Mesodermal cell (in vitro differentiated cells): ENCODE measurements at regions not wholly inside any gene's neighbourhood (a gene's known extent, or its start where the extent isn't known, plus 50 kb on each side); places are given as distances from the start of the nearest gene placed in this dataset.
"Not testable (repeated sequence)": the region's sequence is repeated elsewhere in the genome, so short reads cannot be mapped to it uniquely, and the experiment has no call there.

Source experiments
- H3K27ac ChIP-seq: 2 replicates; pipeline ENCODE4 v1.7.0; 2013; ENCODE audit warnings: mild to moderate bottlenecking, low read depth, low read length, moderate library complexity; ENCODE audit not compliant: severe bottlenecking
- H3K36me3 ChIP-seq: 2 replicates; pipeline ENCODE4 v1.7.1; 2013; ENCODE audit warnings: mild to moderate bottlenecking, low read length, moderate library complexity; ENCODE audit not compliant: control insufficient read depth, insufficient read depth
- H3K4me1 ChIP-seq: one replicate; pipeline ENCODE4 v1.7.1; 2013; ENCODE audit warnings: mild to moderate bottlenecking, low read length; ENCODE audit not compliant: insufficient read depth, control insufficient read depth, poor library complexity, severe bottlenecking
- H3K4me3 ChIP-seq: 2 replicates; pipeline ENCODE4 v1.7.0; 2013; ENCODE audit warnings: low read length, control low read depth, mild to moderate bottlenecking; ENCODE audit not compliant: insufficient read depth, poor library complexity, severe bottlenecking; ENCODE audit errors: extremely low read depth
- H3K9me3 ChIP-seq: 2 replicates; pipeline ENCODE4 v1.7.1; 2013; ENCODE audit warnings: mild to moderate bottlenecking, low read length, moderate library complexity; ENCODE audit not compliant: control insufficient read depth
- WGBS, 2 experiments: methylation state at CpG; one replicate each; pipeline ENCODE4 v1.1.5; 2013; ENCODE audit warnings: missing lambda C conversion rate in 2 of 2; ENCODE audit not compliant: insufficient coverage in 2 of 2; 5-methylcytosine and 5-hydroxymethylcytosine counted together

- Histone ChIP-seq H3K27ac (no peak overlapping the region), H3K36me3 (no peaks in the 10 kb centered on the region), H3K9me3 (no peaks in the 10 kb centered on the region), H3K4me3 (no peak overlapping the region), H3K4me1 (no peaks in the 10 kb centered on the region)
- WGBS, 2 experiments: 100% methylated on average over 1 of the region's 2 CpGs; no CpG with 5 or more reads in 1 of the 2 experiments
Measured at GRCh38 chr3:144866476-144866875, 894.9 kb downstream of the DIPK2A start.

GRCh38 chr3:144868506-144868905 lies 896.9 kb downstream of the DIPK2A start:
- Histone ChIP-seq H3K36me3 (no peaks in the 10 kb centered on the region), H3K4me1 (no peaks in the 10 kb centered on the region), H3K4me3 (no peak overlapping the region), H3K27ac (no peak overlapping the region), H3K9me3 (no peaks in the 10 kb centered on the region)

- H3K27ac ChIP-seq: no peak overlapping the region
- no CpG with 5 or more reads among the region's 1 CpG for WGBS, 2 experiments
- H3K4me3 ChIP-seq: no peak overlapping the region
- H3K9me3 ChIP-seq: no peaks in the 10 kb centered on the region
- no peaks in the 10 kb centered on the region for H3K36me3 ChIP-seq
- no peaks in the 10 kb centered on the region for H3K4me1 ChIP-seq
Measured at GRCh38 chr3:144873066-144873465, 901.4 kb downstream of the DIPK2A start.

- H3K27ac ChIP-seq: no peak overlapping the region
- H3K4me1 ChIP-seq: no peaks in the 10 kb centered on the region
- no peaks in the 10 kb centered on the region for H3K9me3 ChIP-seq
- H3K36me3 ChIP-seq: no peaks in the 10 kb centered on the region
- no peak overlapping the region for H3K4me3 ChIP-seq
Measured at GRCh38 chr3:144875211-144875610, 903.6 kb downstream of the DIPK2A start.

GRCh38 chr3:144877356-144877755 lies 905.7 kb downstream of the DIPK2A start:
- no peaks in the 10 kb centered on the region for H3K9me3 ChIP-seq
- H3K4me1 ChIP-seq: no peaks in the 10 kb centered on the region
- H3K36me3 ChIP-seq: no peaks in the 10 kb centered on the region
- no peak overlapping the region for H3K4me3 ChIP-seq
- WGBS, 2 experiments: 89 to 98% methylated on average over 5 to 7 of the region's 9 CpGs
- no peak overlapping the region for H3K27ac ChIP-seq

- H3K27ac ChIP-seq: no peak overlapping the region
- H3K36me3 ChIP-seq: no peaks in the 10 kb centered on the region
- H3K4me1 ChIP-seq: no peaks in the 10 kb centered on the region
- WGBS, 2 experiments: 92 to 93% methylated on average over 2 of the region's 3 CpGs
- no peak overlapping the region for H3K4me3 ChIP-seq
- no peaks in the 10 kb centered on the region for H3K9me3 ChIP-seq
Measured at GRCh38 chr3:144879701-144880100, 908.1 kb downstream of the DIPK2A start.

GRCh38 chr3:144893980-144894379 lies 922.4 kb downstream of the DIPK2A start:
- Histone ChIP-seq H3K27ac (no peak overlapping the region), H3K4me3 (no peak overlapping the region), H3K36me3 (no peaks in the 10 kb centered on the region), H3K9me3 (no peaks in the 10 kb centered on the region), H3K4me1 (no peaks in the 10 kb centered on the region)
- 85% methylated on average over 3 of the region's 5 CpGs; no CpG with 5 or more reads in 1 of the 2 experiments for WGBS, 2 experiments

GRCh38 chr3:144894576-144894975 lies 923.0 kb downstream of the DIPK2A start:
- no peaks in the 10 kb centered on the region for H3K9me3 ChIP-seq
- no peaks in the 10 kb centered on the region for H3K4me1 ChIP-seq
- H3K4me3 ChIP-seq: no peak overlapping the region
- no peaks in the 10 kb centered on the region for H3K36me3 ChIP-seq
- no CpG with 5 or more reads among the region's 2 CpGs for WGBS, 2 experiments
- H3K27ac ChIP-seq: no peak overlapping the region

- Histone ChIP-seq H3K4me3 (no peak overlapping the region), H3K4me1 (no peaks in the 10 kb centered on the region), H3K27ac (no peak overlapping the region), H3K9me3 (no peaks in the 10 kb centered on the region), H3K36me3 (no peaks in the 10 kb centered on the region)
Measured at GRCh38 chr3:144900366-144900765, 928.7 kb downstream of the DIPK2A start.

GRCh38 chr3:144907581-144907980 lies 936.0 kb downstream of the DIPK2A start:
- not testable (repeated sequence) for H3K4me3 ChIP-seq, H3K4me1 ChIP-seq, H3K36me3 ChIP-seq, H3K9me3 ChIP-seq, H3K27ac ChIP-seq
- no CpG with 5 or more reads among the region's 3 CpGs for WGBS, 2 experiments

GRCh38 chr3:144912968-144913367 lies 941.3 kb downstream of the DIPK2A start:
- 85 to 92% methylated on average over 6 of the region's 7 CpGs for WGBS, 2 experiments
- no peak overlapping the region for H3K27ac ChIP-seq

GRCh38 chr3:144915202-144915601 lies 943.6 kb downstream of the DIPK2A start:
- Histone ChIP-seq H3K36me3 (no peaks in the 10 kb centered on the region), H3K4me1 (no peaks in the 10 kb centered on the region), H3K27ac (no peak overlapping the region), H3K4me3 (no peak overlapping the region), H3K9me3 (no peaks in the 10 kb centered on the region)
- no CpG with 5 or more reads among the region's 5 CpGs for WGBS, 2 experiments

More at GRCh38 chr3:144912968-144913367, 941.3 kb downstream of the DIPK2A start:
- H3K4me1 ChIP-seq: no peaks in the 10 kb centered on the region
- no peak overlapping the region for H3K4me3 ChIP-seq
- H3K9me3 ChIP-seq: no peaks in the 10 kb centered on the region
- H3K36me3 ChIP-seq: no peaks in the 10 kb centered on the region
